GM12872 (cell line): ENCODE measurements at regions not wholly inside any gene's neighbourhood (a gene's known extent, or its start where the extent isn't known, plus 50 kb on each side); places are given as distances from the start of the nearest gene placed in this dataset.

Experiments used
- TF ChIP-seq, protein P1 (sequence below): IDR thresholded peaks from 3 replicates; pipeline ENCODE4 v1.5.1; 2011; ENCODE audit warnings: low read depth, mild to moderate bottlenecking, low read length, moderate library complexity; ENCODE audit not compliant: insufficient read depth

DNA sequence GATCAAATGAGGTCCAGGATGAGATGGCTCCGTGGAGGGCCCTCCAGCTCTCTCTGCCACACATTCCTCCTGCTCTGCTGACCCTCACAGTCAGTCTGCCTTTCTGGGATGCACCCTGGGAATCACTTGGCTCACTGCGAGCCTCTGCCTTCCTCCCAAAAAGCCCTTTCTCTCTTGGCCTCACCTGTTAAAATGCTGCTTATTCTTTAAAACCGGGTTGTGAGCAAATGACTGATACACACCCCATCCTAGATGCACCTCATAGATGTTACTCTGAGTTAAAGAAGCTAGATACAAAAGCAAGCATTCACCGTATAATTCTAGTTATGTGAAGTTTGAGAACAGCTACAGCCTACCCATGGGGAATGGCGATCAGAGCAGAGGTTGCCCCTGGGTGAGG is 167.7 kb upstream of the MYCN start:
- TF ChIP-seq, protein P1, sequence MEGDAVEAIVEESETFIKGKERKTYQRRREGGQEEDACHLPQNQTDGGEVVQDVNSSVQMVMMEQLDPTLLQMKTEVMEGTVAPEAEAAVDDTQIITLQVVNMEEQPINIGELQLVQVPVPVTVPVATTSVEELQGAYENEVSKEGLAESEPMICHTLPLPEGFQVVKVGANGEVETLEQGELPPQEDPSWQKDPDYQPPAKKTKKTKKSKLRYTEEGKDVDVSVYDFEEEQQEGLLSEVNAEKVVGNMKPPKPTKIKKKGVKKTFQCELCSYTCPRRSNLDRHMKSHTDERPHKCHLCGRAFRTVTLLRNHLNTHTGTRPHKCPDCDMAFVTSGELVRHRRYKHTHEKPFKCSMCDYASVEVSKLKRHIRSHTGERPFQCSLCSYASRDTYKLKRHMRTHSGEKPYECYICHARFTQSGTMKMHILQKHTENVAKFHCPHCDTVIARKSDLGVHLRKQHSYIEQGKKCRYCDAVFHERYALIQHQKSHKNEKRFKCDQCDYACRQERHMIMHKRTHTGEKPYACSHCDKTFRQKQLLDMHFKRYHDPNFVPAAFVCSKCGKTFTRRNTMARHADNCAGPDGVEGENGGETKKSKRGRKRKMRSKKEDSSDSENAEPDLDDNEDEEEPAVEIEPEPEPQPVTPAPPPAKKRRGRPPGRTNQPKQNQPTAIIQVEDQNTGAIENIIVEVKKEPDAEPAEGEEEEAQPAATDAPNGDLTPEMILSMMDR = no peak

DNA sequence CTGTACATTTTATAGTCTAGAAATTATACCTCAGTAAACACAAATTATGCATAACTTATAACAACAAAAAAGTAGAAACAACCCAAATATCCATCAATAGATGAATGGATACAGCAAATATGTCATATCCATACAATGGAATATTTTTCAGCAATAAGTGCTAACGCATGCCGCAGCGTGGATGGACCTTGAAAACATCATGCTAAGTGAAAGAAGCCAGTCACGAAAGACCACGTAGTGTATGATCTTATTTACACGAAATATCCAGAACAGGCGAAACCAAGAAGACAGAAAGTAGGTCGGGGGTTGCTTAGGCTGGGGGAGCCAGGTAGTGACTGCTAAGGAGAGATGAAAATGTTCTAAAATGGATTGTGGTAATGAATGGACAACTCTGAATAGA is 167.1 kb upstream of the MYCN start:
- TF ChIP-seq, protein P1 = no peak

DNA sequence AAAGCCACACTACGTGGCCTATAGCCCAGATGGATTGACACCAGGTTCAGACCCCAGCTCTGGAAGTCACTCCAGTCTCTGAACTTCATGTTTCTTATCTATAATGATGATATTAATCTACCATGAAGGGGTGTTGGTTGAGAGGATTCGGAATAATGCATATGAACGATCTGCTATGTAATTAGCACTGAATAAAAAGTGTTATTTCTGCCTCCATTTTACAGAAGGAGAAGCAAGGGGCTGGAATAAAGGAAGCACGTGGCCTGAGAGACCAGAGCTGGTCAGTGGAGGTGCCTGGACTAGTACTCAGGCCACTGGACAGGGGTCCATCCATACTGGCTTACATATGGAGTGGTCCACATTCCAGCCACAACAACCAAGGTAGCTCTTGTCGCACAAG is 166.5 kb upstream of the MYCN start:
- TF ChIP-seq, protein P1 = no peak

DNA sequence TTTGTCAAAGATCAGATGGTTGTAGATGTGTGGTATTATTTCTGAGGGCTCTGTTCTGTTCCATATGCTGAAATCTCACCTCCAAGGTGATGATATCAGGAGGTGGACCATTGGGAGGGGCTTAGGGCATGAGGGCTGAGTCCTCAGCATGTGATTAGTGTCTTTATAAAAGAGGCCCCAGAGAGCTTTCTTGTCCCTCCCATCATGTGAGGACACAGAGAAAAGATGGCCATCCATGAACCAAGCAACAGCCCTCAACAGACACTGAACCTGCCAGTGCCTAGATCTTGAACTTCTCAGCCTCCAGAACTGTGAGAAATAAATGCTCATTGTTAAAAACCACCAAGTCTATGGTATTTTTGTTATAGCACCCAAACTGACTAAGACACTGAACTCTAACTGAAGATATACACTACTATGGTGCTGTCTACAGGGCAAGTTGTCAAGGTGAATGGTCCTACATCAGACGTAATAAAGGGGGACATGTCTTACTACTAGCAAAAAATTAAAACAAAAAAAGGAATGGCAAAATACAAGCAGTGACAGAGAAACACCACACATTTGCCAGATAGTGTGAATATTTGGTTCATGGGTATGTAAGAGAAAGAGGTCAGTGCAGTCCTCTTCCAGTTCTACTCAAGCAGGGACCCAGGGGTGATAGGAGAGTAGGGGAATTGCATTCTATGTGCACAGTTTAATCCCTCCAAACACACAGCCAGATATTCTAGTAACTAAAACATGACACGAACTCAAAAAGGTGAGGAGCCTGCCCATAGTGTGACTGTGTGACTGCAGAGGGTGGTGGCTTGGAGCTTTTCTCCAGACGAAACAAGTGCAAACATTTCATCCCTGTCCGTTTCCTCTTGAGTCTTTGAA is 164.4 kb upstream of the MYCN start:
- TF ChIP-seq, protein P1 = no peak

DNA sequence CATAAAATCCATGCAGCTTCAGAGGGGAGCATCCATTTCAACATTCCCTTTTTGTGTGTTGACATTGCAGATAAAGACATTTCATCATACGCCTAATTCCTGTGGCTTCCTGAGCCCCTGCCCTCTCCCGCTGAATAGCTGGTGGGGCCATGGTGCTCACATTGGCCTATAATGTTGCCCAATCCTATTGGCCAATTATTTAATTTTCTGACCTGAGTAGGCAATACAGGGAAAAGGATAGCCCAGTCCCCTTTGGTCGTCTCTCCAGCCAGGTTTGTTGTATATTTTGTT is 163.8 kb upstream of the MYCN start:
- TF ChIP-seq, protein P1 = no peak

DNA sequence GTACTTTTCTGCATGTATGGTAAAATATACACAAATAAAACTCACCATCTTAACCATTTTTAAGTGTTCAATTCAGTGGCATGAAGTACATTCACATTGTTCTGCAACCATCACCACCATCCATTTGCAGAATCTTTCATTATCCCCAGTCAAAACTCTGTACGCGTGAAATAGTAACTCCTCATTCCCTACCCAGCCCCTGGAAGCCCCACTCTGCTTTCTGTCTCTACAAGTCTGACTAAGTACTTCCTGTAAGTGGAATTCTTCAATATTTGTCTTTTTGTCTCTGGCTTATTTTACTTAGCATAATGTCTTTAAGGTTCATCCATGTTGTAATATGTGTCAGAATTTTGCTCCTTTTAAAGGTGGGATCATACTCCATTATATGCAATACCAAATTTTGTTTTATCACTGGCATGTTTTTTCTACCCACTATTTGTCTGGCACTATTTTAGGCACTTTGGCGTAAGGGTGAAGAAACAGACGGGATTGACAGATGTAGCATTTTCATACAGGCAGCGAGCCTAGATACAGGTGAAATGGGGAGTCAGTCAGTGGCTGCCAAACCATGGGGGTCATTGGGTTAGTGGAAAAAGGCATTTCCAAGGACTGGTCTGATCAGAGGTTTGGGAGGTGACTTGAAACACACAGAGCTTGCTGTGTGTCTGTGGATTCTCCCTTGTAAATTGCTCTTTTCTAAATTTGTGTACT is 163.2 kb upstream of the MYCN start:
- TF ChIP-seq, protein P1 = no peak

DNA sequence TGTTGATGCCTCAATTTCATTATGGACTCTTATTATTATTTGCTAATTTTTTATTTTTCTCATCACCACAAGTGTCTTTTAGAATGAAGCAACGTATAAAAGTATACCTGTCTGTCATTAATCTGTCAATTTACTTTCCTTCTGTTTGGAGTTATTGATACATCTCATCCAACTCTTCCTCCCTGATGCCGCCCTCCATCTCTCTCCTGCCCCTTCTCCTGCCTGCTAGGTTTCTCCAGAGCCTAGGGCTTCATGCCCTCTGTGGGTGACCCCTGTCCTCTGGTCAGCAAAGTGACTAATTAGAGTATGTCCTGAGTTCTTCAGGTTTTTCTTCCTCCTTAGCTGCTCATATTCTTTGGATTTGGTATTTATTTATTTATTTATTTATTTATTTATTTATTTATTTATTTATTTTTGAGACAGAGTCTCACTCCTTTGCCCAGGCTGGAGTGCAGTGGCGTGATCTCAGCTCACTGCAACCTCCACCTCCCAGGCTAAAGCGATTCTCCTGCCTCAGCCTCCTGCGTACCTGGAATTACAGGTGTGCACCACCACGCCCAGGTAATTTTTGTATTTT is 162.5 kb upstream of the MYCN start:
- TF ChIP-seq, protein P1 = no peak
